Esophagus mucosa (tissue), 1 donor: ENCODE measurements at regions not wholly inside any gene's neighbourhood (a gene's known extent, or its start where the extent isn't known, plus 50 kb on each side); places are given as distances from the start of the nearest gene placed in this dataset.
A peak's percentile ranks its signal among the peaks of the same experiment; 100 is the strongest.

Experiments used
- ATAC-seq: fragments of 200-7000 bp; cut with Tn5 transposase; one replicate; pipeline ENCODE4 v1.9.1; 2020
- donor health status: DM: yes; HTN: yes; CAD: no.

GRCh38 chr16:80171746-80172145 is 369.0 kb upstream of the DYNLRB2 start:
- no peak for ATAC-seq

- ATAC-seq = no peak
Measured at GRCh38 chr16:80171199-80171598, 369.6 kb upstream of the DYNLRB2 start.

- peak; percentile 98 for ATAC-seq
Measured at GRCh38 chr16:80167657-80168390, 373.0 kb upstream of the DYNLRB2 start.

- ATAC-seq = no peak
Measured at GRCh38 chr16:80166082-80166481, 374.7 kb upstream of the DYNLRB2 start.

- ATAC-seq = no peak
Measured at GRCh38 chr16:80164966-80165550, 375.7 kb upstream of the DYNLRB2 start.

- ATAC-seq = no peak
Measured at GRCh38 chr16:80163339-80163738, 377.5 kb upstream of the DYNLRB2 start.

GRCh38 chr16:80161799-80162739 is 378.7 kb upstream of the DYNLRB2 start:
- ATAC-seq = no peak

- peak; percentile 52 for ATAC-seq
Measured at GRCh38 chr16:80158766-80159165, 382.0 kb upstream of the DYNLRB2 start.

- ATAC-seq = no peak
Measured at GRCh38 chr16:80151722-80152111, 389.1 kb upstream of the DYNLRB2 start.

GRCh38 chr16:80150978-80151721 is 389.6 kb upstream of the DYNLRB2 start:
- ATAC-seq = no peak

- ATAC-seq = no peak
Measured at GRCh38 chr16:80148826-80149225, 392.0 kb upstream of the DYNLRB2 start.

GRCh38 chr16:80147026-80147655 is 393.7 kb upstream of the DYNLRB2 start:
- no peak for ATAC-seq

- ATAC-seq = no peak
Measured at GRCh38 chr16:80144191-80144590, 396.6 kb upstream of the DYNLRB2 start.

GRCh38 chr16:80142940-80143339 is 397.9 kb upstream of the DYNLRB2 start:
- ATAC-seq = no peak

GRCh38 chr16:80142281-80142680 is 398.5 kb upstream of the DYNLRB2 start:
- no peak for ATAC-seq

GRCh38 chr16:80129791-80130190 is 411.0 kb upstream of the DYNLRB2 start:
- ATAC-seq = no peak

- no peak for ATAC-seq
Measured at GRCh38 chr16:80125677-80126076, 415.1 kb upstream of the DYNLRB2 start.

GRCh38 chr16:80123189-80123588 is 417.6 kb upstream of the DYNLRB2 start:
- ATAC-seq = no peak

GRCh38 chr16:80122115-80122514 is 418.7 kb upstream of the DYNLRB2 start:
- ATAC-seq = no peak

- ATAC-seq = no peak
Measured at GRCh38 chr16:80121522-80121909, 419.3 kb upstream of the DYNLRB2 start.

- ATAC-seq = peak; percentile 55
Measured at GRCh38 chr16:80120899-80121521, 419.8 kb upstream of the DYNLRB2 start.
